HFFc6 (cell line): ENCODE measurements at regions not wholly inside any gene's neighbourhood (a gene's known extent, or its start where the extent isn't known, plus 50 kb on each side); places are given as distances from the start of the nearest gene placed in this dataset.

Source experiments
- DNase-seq: peaks from one replicate; pipeline ENCODE4 v3.0.0-alpha.2; 2018
- H3K27ac Mint-ChIP-seq: 2 replicates; pipeline ENCODE4 v1.8.0; 2020; ENCODE audit warnings: mild to moderate bottlenecking, mixed read lengths
- H3K27me3 Mint-ChIP-seq: 2 replicates; pipeline ENCODE4 v1.8.0; 2021; ENCODE audit warnings: mild to moderate bottlenecking, moderate library complexity, mixed read lengths; ENCODE audit not compliant: insufficient read depth
- H3K36me3 Mint-ChIP-seq: 2 replicates; pipeline ENCODE4 v1.8.0; 2021; ENCODE audit warnings: low read depth, mixed read lengths
- H3K4me1 Mint-ChIP-seq: 2 replicates; pipeline ENCODE4 v1.8.0; 2020; ENCODE audit warnings: low read depth, mixed read lengths
- H3K4me3 Mint-ChIP-seq: 2 replicates; pipeline ENCODE4 v1.8.0; 2020; ENCODE audit warnings: mild to moderate bottlenecking, moderate library complexity, mixed read lengths
- H3K9me3 Mint-ChIP-seq: 2 replicates; pipeline ENCODE4 v1.8.0; 2020; ENCODE audit warnings: mild to moderate bottlenecking, mixed read lengths
- TF ChIP-seq, protein P1 (sequence below): fragments of 200-600 bp; sonication (generic); IDR thresholded peaks from 2 replicates; pipeline ENCODE4 v1.5.0; 2021; ENCODE audit warnings: antibody characterized with exemption, mild to moderate bottlenecking

DNA sequence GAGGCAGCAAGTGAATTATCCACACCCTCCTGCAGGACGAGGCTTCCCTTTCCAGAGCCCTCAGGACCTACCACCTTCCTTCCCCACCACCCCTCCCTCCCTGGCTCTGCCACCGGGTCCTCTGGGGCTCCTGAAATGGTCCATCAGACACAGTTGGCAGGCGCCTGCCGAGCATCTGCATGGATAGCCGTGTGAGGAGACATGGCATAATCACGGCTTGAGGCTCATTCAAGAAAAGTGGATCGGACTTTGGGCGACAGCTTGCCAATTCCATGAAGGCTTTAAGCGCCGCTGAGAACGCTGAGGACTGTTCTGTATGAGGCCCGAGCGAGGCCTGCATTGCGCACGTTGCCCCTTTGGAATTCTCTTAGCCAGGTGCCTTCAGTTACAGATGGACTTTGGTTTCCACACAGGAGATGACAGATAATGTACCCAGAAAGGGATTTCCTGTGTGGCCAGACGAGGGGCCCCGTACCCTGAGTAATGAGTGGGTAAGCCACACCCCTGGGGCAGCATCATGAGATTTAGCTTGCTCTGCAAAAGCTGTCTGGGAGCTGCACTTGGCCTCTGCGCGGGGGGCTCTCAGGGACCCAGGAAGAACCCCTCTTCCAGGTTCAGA, 179.8 kb downstream of the OLFM1 start:
- H3K4me3 Mint-ChIP-seq = no peak overlapping the region
- H3K9me3 Mint-ChIP-seq = peaks cover 47% of the 10 kb centered on the region
- H3K27me3 Mint-ChIP-seq = peaks cover 2% of the 10 kb centered on the region; the same call in 1 of the 2 replicates
- H3K27ac Mint-ChIP-seq = no peak overlapping the region
- no peak for DNase-seq
- TF ChIP-seq, protein P1, sequence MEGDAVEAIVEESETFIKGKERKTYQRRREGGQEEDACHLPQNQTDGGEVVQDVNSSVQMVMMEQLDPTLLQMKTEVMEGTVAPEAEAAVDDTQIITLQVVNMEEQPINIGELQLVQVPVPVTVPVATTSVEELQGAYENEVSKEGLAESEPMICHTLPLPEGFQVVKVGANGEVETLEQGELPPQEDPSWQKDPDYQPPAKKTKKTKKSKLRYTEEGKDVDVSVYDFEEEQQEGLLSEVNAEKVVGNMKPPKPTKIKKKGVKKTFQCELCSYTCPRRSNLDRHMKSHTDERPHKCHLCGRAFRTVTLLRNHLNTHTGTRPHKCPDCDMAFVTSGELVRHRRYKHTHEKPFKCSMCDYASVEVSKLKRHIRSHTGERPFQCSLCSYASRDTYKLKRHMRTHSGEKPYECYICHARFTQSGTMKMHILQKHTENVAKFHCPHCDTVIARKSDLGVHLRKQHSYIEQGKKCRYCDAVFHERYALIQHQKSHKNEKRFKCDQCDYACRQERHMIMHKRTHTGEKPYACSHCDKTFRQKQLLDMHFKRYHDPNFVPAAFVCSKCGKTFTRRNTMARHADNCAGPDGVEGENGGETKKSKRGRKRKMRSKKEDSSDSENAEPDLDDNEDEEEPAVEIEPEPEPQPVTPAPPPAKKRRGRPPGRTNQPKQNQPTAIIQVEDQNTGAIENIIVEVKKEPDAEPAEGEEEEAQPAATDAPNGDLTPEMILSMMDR = no peak
- H3K36me3 Mint-ChIP-seq = peaks cover 7% of the 10 kb centered on the region; the same call in 1 of the 2 replicates
- no peaks in the 10 kb centered on the region for H3K4me1 Mint-ChIP-seq

DNA sequence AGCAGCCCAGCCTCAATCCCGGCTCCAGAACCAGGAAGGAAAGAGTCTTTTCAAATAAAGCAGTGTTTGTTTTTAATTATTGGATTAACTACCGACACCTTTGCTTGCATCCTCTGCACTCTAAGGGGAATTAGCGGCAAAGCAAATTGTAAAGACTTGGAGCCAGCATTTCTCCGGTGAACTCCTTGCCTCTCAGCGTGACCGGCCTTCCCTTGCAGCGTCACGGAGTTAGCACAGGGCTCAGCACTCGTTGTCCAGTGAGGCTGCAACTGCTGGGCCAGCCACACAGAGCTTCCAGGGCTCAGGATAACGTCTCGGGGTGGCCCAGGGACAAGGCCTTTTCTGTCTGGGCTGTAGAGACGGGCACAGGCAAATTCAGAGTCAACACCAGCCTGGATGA, 180.6 kb downstream of the OLFM1 start:
- H3K4me3 Mint-ChIP-seq = no peak overlapping the region
- peaks cover 3% of the 10 kb centered on the region; the same call in 1 of the 2 replicates for H3K27me3 Mint-ChIP-seq
- no peak for DNase-seq
- H3K36me3 Mint-ChIP-seq = peaks cover 7% of the 10 kb centered on the region; the same call in 1 of the 2 replicates
- TF ChIP-seq, protein P1 = no peak
- no peak overlapping the region for H3K27ac Mint-ChIP-seq
- peaks cover 51% of the 10 kb centered on the region for H3K9me3 Mint-ChIP-seq
- H3K4me1 Mint-ChIP-seq = no peaks in the 10 kb centered on the region

DNA sequence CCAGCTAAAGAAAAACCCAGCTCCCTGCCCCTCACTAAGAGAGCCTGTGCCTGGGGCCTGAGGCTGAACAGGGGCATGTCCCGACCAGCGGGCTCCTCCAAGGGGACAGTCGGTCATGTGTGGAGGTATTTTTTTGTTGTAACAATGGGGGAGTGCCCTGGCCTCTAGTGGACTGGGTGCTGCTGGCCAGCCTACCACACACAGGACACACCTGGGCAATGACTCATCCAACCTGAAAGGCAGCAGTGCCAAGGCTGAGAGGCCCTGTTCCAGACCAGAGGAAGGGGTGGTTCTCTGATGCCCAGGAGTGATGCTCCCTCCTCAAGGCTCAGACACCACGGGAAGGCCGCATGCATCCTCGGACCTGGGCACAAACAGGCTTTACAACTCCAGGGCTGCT, 181.5 kb downstream of the OLFM1 start:
- H3K27me3 Mint-ChIP-seq = peaks cover 6% of the 10 kb centered on the region
- H3K9me3 Mint-ChIP-seq = peaks cover 56% of the 10 kb centered on the region
- no peak for DNase-seq
- TF ChIP-seq, protein P1 = no peak
- no peak overlapping the region for H3K4me3 Mint-ChIP-seq
- no peaks in the 10 kb centered on the region for H3K4me1 Mint-ChIP-seq
- H3K36me3 Mint-ChIP-seq = peaks cover 7% of the 10 kb centered on the region; the same call in 1 of the 2 replicates
- no peak overlapping the region for H3K27ac Mint-ChIP-seq

DNA sequence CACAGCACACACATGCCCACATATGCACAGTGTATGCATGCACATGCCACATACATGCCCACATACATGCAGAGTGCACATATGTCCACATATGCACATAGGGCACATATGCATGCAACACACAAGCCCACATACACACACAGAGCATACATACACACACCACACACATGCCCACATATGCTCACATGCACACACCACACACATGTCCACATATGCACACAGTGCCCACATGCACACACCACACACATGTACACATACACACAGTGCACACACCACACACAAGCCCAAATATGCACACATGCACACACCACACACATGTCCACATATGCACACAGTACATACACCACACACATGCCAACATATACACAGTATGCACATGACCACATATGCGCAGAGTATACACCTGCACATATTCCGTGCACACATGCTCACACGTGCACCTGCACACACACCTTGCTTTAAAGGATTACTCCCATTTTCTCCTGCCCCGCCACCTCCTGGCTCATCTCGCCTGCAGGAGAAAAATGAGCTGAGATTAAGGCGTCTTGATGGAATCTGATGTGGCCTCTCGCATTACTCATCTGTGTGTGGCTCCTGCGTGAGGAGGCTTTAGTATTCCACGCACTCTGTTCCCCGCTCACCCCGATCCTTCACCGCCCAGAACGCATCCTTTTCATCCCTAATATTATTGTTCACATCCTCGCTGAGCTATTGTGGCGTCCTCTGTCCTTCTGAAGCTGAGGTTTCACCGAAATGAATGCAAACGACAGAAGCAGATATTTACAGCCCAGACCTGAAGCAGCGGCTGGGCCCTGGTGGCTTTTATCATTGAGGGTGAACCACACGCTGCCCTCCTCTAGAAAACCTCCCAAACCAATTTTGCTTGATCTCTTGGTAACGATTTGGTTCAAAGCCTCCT, 182.7 kb downstream of the OLFM1 start:
- TF ChIP-seq, protein P1 = no peak
- peaks cover 7% of the 10 kb centered on the region for H3K27me3 Mint-ChIP-seq
- peaks cover 56% of the 10 kb centered on the region for H3K9me3 Mint-ChIP-seq
- no peak overlapping the region for H3K4me3 Mint-ChIP-seq
- H3K4me1 Mint-ChIP-seq = no peaks in the 10 kb centered on the region
- no peak for DNase-seq
- peaks cover 7% of the 10 kb centered on the region; the same call in 1 of the 2 replicates for H3K36me3 Mint-ChIP-seq
- no peak overlapping the region for H3K27ac Mint-ChIP-seq

DNA sequence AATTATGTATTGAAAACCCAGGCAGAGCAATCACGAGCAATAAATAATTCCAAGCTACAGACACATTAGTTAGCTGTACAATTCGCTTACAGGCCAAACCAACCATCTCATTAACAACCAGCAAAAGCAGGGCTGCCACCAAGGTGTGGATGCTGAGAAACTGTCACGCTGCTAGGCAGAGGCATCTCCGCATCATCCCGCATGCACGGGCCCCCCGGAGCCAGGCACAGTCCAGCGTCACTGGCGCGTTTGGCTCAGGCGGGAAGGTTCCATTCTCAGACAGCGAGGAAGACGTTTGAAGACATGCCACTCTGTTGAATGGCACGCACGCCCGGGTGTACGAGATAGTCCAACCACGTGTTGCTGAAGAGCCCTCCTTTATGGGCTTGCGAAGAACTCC, 184.0 kb downstream of the OLFM1 start:
- Mint-ChIP-seq H3K27ac (no peak overlapping the region), H3K36me3 (peaks cover 12% of the 10 kb centered on the region), H3K4me1 (no peaks in the 10 kb centered on the region), H3K27me3 (peaks cover 8% of the 10 kb centered on the region), H3K4me3 (no peak overlapping the region), H3K9me3 (peaks cover 50% of the 10 kb centered on the region)
- TF ChIP-seq, protein P1 = no peak
- no peak for DNase-seq
